ENCODE measurements at regions not wholly inside any gene's neighbourhood (a gene's known extent, or its start where the extent isn't known, plus 50 kb on each side); places are given as distances from the start of the nearest gene placed in this dataset.
"Not testable (repeated sequence)": the region's sequence is repeated elsewhere in the genome, so short reads cannot be mapped to it uniquely, and the experiment has no call there.

DNA sequence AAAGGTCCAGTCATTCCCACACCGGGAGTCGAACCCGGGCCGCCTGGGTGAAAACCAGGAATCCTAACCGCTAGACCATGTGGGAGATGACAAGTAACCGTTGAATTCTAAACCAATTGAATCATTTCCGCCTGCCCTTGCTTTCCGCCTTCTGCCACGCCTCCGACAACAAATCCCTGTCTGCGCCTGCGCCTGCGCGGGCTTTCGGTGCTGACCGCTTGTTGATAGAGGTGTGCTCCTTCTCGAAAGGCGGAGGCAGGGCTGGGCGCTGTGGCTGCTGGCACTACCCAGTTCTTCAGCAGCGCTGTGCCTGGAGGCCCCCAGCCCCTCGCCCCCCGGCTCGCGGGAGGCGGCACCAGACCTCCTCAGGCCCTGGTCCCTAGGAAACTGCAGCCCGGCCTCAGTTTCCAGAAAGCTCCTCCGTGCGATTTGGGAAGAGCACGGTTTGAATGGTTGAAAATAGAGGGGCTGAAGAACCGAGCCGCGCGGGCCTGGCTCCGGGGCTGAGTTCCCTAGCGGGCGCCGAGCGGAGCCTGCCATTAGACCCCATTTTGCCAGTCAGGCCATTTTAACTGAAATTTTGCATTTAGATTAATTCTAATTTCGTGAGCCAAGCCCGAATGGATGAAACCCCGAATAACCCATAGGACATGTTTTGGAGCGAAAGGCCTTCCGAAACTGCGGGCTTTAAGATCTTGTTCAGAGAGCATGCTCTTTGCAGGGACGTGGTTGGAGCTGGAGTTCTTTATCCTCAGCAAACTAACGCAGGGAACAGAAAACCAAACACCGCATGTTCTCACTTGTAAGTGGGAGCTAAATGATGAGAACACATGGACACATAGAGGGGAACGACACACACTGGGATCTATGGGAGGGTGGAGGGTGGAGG is 219.3 kb upstream of the ATP10A start:
- DNase-seq (ENCODE audit: low read depth in 1 of 2, low spot score in 2 of 2) = peak; percentile 98 to 99
- no peaks in the 10 kb centered on the region for H3K27me3 ChIP-seq (replicated peaks)
- H3K4me1 ChIP-seq (replicated peaks) = peaks cover 11% of the 10 kb centered on the region
- H3K27ac ChIP-seq = peak overlapping the region; percentile 56
- no peaks in the 10 kb centered on the region for H3K36me3 ChIP-seq
- peak overlapping the region; percentile 65 for H3K4me3 ChIP-seq
- H3K9me3 ChIP-seq (replicated peaks) = no peaks in the 10 kb centered on the region

DNA sequence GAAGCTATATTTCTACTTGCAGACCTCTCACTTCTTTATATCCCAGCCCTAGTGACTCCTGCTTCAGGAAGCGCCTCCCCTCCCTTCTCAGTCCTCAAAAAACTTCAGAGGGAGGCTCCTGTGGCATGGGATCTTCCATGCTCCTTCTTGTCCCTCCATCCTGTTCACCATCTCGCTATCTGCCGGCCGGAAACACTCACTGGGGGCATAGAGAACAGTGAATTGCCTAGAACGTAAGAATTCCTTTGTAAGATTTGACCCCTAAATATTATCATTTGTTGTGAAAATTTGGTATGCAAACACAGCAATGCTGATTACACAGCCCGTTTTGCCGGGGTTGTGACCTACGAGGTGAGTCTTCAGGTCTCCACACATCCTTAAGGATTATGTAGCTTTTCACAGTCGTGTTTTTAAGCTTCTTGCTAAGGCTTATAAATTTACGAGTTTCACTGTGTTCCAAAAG is 218.7 kb upstream of the ATP10A start:
- Histone ChIP-seq H3K4me1 (replicated peaks) (peaks cover 11% of the 10 kb centered on the region), H3K27me3 (replicated peaks) (no peaks in the 10 kb centered on the region), H3K27ac (no peak overlapping the region), H3K4me3 (no peak overlapping the region), H3K36me3 (no peaks in the 10 kb centered on the region), H3K9me3 (replicated peaks) (no peaks in the 10 kb centered on the region)
- DNase-seq (ENCODE audit: low read depth in 1 of 2, low spot score in 2 of 2) = no peak

DNA sequence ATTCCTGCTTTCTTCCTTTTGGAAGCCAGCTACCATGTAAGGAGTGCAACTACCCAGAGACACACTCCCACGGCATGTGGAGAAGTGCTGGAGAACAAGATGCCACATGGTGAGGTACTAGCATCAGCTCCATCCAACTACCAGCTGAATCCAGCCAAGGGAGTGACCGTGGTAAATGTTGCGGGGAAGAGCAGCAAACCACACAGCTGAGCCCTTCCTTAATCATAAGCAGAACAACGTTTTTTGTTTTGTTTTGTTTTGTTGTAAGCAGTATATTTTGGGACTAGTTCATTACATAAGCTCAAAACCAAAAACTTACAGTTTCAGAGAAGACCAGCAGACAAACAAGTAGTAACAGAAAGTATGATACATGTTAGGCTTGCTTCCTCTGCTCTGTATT is 212.6 kb upstream of the ATP10A start:
- no peaks in the 10 kb centered on the region for H3K9me3 ChIP-seq (replicated peaks)
- H3K4me1 ChIP-seq (replicated peaks) = no peaks in the 10 kb centered on the region
- no peak overlapping the region for H3K27ac ChIP-seq
- no peaks in the 10 kb centered on the region for H3K27me3 ChIP-seq (replicated peaks)
- no peak overlapping the region for H3K4me3 ChIP-seq
- no peak for DNase-seq (ENCODE audit: low read depth in 1 of 2, low spot score in 2 of 2)
- H3K36me3 ChIP-seq = no peaks in the 10 kb centered on the region

DNA sequence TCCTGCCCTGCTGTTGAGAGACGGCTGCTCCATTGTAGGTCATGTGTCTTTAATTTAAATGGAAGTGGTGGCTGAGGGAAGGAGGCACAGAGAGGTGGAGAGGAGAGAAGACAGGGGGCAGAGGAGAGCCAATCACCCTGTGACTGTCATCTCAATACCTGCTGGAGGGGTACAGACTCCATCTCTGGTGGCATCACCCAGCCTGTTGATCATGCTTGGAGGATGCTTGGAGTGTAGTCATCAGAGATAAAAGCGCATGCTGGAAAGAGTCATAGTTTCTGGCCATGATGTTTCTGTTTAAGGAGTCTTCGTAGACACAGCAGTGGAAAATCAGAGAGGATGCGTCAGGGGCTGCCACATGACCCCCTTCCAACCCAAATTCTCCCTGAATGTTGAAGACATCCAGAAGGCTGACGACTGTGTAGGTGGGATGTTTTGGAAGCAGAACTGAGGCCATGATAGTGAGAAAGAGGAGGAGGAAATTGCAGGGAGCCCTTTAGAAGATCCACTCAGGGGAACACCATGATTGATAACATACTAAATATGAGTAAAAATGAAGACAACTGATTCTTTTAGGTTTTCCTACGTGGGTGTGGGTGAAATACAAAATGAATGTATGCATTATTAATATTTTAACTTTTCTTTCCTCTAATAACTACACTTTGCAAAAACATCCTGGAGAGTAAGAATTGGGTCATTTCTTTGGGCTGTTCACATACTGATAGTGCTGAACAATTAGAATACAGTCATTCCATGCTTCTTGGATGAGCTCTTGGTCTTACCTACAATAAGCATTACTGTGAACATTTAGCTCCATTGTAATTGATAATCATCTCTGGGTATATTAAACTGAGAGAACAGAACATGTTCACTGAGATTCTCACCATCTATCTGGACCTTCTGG is 210.6 kb upstream of the ATP10A start:
- Histone ChIP-seq H3K4me1 (replicated peaks) (no peaks in the 10 kb centered on the region), H3K9me3 (replicated peaks) (no peaks in the 10 kb centered on the region), H3K4me3 (no peak overlapping the region), H3K36me3 (no peaks in the 10 kb centered on the region), H3K27me3 (replicated peaks) (0 out of 2 replicates have a peak, but pooled peaks cover 2% of the 10 kb centered on the region), H3K27ac (no peak overlapping the region)
- DNase-seq (ENCODE audit: low read depth in 1 of 2, low spot score in 2 of 2) = no peak

DNA sequence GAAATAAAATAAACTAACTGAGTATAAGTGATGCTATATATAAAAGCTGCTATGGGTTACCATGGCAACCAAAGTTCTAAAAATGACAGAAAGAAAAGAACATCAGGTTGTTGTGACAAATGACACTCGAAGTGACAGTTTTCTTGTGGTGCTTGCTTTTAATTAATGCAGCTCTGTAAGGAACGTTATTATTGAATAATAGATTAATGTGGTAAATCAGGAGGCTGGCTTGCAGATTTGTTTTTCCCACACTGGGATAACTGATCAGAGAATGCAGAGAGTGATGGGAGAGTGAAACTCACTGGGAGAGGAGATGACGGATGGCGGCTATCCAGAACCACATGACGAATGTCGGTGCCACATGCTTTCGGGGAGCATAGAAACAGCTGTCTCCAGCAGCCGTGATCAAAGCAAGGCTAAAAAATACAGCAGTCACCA is 207.0 kb upstream of the ATP10A start:
- DNase-seq (ENCODE audit: low read depth in 1 of 2, low spot score in 2 of 2) = no peak
- no peak overlapping the region for H3K4me3 ChIP-seq
- peaks cover 2% of the 10 kb centered on the region; the same call in 1 of the 2 replicates for H3K27me3 ChIP-seq (replicated peaks)
- H3K27ac ChIP-seq = no peak overlapping the region
- no peaks in the 10 kb centered on the region for H3K4me1 ChIP-seq (replicated peaks)
- no peaks in the 10 kb centered on the region for H3K9me3 ChIP-seq (replicated peaks)
- H3K36me3 ChIP-seq = no peaks in the 10 kb centered on the region

DNA sequence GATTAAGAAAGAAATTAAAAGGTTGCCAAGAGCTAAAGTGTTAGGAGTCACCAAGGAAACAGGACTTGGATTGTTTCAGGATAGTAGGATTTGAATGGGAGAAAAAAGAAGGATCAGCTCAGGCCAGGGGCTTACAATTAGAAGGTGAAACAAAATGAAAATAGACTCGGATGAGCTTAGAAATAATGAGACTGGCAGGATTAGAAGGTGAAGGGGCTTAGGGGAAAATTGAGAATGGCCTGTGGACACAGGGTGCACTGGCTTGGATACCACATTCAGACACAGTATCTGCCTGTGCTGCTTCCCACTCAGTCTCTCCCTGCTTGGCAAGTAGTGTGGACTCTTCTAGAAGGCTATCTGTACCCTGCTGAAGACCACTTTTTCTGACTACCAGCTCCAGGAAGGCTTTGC is 206.1 kb upstream of the ATP10A start:
- Histone ChIP-seq H3K4me1 (replicated peaks) (no peaks in the 10 kb centered on the region), H3K27me3 (replicated peaks) (peaks cover 2% of the 10 kb centered on the region; the same call in 1 of the 2 replicates), H3K27ac (no peak overlapping the region), H3K36me3 (no peaks in the 10 kb centered on the region), H3K4me3 (no peak overlapping the region), H3K9me3 (replicated peaks) (no peaks in the 10 kb centered on the region)
- no peak for DNase-seq (ENCODE audit: low read depth in 1 of 2, low spot score in 2 of 2)

DNA sequence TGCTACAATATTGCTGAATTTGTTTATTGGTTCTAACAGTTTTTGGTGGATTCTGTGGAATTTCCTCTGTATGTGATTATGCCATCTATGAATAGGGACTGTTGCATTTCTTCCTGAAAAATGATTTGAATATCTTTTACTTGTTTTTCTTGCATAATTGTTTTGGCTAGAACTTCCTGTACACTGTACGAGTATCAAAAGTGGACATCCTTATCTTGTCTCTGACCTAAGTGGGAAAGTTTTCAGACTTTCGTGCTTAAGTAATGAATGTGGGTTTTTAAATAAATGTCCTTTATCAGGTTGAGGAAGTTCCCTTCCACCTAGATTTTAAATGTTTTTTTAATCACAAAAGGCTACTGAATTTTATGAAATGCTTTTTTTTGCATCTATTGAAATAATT is 203.8 kb upstream of the ATP10A start:
- Histone ChIP-seq H3K36me3 (no peaks in the 10 kb centered on the region), H3K4me3 (no peak overlapping the region), H3K9me3 (replicated peaks) (no peaks in the 10 kb centered on the region), H3K4me1 (replicated peaks) (no peaks in the 10 kb centered on the region), H3K27ac (no peak overlapping the region), H3K27me3 (replicated peaks) (peaks cover 2% of the 10 kb centered on the region; the same call in 1 of the 2 replicates)
- DNase-seq (ENCODE audit: low read depth in 1 of 2, low spot score in 2 of 2) = no peak

DNA sequence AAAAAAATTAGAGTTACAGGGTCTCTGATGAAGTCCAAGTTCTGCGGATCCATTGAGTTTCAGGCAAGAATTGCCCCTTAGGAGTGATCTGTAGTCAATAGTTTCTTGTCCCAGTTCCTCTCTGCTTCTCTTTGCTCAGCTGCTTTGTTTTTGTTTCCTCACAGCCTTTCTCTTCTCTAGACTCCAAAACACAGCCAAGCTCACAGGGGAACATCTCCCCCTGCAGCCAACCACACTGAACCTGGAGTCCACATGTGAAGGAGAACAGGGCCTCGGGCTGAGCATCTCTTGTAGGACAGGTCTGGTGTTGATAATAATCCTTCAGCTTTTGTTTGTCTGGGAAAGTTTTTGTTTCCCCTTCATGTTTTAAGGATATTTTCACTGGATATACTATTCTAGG is 202.6 kb upstream of the ATP10A start:
- Histone ChIP-seq H3K27ac (no peak overlapping the region), H3K4me1 (replicated peaks) (no peaks in the 10 kb centered on the region), H3K4me3 (no peak overlapping the region), H3K27me3 (replicated peaks) (peaks cover 2% of the 10 kb centered on the region; the same call in 1 of the 2 replicates), H3K36me3 (no peaks in the 10 kb centered on the region), H3K9me3 (replicated peaks) (no peaks in the 10 kb centered on the region)
- DNase-seq (ENCODE audit: low read depth in 1 of 2, low spot score in 2 of 2) = no peak

DNA sequence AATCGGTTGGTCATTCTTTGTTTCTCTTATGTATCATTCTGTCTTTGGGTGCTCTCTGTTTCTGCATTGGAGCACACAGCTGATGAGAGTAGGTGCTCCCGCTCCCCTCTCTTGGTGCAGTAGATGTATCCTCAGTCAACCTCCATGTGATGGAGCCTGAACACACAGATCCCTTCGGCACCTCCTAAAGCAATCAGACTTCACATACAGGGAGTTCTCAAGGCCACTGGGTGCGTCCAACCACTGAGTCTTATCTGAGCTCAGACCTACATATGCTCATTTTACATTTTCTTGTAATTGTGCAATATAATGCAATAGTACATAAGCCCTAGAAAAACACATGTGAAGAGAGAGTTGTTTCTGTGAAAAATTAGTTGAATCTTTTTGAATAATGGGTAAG is 198.1 kb upstream of the ATP10A start:
- Histone ChIP-seq H3K9me3 (replicated peaks) (no peaks in the 10 kb centered on the region), H3K4me3 (no peak overlapping the region), H3K4me1 (replicated peaks) (no peaks in the 10 kb centered on the region), H3K27ac (no peak overlapping the region), H3K36me3 (no peaks in the 10 kb centered on the region), H3K27me3 (replicated peaks) (no peaks in the 10 kb centered on the region)
- no peak for DNase-seq (ENCODE audit: low read depth in 1 of 2, low spot score in 2 of 2)

DNA sequence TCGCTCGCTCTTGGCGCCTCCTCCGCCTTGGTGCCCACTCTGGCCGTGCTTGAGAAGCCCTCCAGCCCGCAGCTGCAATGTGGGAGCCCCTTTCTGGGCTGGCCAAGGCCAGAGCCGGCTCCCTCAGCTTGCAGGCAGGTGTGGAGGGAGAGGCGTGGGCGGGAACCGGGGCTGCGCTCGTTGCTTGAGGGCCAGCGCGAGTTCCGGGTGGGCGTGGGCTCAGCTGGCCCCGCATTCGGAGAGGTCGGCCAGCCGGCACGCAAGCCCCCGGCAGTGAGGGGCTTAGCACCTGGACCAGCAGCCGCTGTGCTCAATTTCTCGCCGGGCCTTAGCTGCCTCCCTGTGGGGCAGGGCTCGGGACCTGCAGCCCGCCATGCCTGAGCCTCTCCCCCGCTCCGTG is 193.6 kb upstream of the ATP10A start:
- DNase-seq (ENCODE audit: low read depth in 1 of 2, low spot score in 2 of 2); H3K27me3 ChIP-seq (replicated peaks); H3K36me3 ChIP-seq; H3K4me3 ChIP-seq; H3K27ac ChIP-seq; H3K9me3 ChIP-seq (replicated peaks); H3K4me1 ChIP-seq (replicated peaks): not testable (repeated sequence)

DNA sequence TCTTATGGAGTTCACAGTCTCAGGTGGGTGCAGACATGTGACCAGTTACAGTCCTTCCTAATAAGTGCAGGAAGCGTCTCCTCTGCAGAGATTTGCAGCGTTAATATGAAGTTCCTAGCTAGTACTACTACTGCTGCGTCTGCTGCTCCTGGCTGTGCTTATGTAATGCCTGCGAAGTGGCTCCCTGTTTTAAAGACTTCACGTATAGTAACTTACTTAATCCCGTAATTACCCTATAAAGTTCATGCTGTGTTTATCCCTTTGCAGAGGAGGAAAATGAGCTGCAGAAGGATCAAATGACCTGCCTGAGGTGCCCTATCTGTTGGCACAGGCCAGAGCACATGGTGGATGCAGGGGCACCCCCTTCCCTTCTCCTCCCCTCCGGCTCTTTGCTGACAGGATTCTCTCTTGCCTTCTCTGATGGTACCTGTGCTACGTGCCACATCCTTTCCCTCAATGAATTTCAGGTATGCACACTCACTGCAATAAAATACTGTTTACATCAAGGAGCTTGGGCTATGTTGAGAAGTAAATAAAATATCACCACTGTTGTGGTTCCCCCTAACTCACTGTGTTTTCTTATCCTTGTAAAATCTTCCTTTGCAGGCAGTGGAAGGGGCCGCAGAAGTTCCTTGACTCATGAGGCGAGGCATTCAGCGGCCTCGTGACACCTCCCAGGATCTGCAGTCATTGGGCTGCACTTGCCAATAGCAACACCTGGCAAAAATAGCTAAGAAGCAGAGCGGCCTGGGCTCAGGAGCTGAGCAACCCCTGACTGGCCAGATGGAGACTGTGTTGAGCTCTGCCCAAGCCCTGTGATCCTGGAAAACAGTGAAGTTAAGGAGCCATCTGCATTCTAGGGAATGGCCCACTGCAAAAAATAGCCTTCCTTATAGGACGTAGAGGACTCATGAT is 188.9 kb upstream of the ATP10A start:
- Histone ChIP-seq H3K27me3 (replicated peaks) (no peaks in the 10 kb centered on the region), H3K4me1 (replicated peaks) (no peaks in the 10 kb centered on the region), H3K36me3 (no peaks in the 10 kb centered on the region), H3K27ac (no peak overlapping the region), H3K4me3 (no peak overlapping the region), H3K9me3 (replicated peaks) (0 out of 2 replicates have a peak, but pooled peaks cover 3% of the 10 kb centered on the region)
- no peak for DNase-seq (ENCODE audit: low read depth in 1 of 2, low spot score in 2 of 2)

DNA sequence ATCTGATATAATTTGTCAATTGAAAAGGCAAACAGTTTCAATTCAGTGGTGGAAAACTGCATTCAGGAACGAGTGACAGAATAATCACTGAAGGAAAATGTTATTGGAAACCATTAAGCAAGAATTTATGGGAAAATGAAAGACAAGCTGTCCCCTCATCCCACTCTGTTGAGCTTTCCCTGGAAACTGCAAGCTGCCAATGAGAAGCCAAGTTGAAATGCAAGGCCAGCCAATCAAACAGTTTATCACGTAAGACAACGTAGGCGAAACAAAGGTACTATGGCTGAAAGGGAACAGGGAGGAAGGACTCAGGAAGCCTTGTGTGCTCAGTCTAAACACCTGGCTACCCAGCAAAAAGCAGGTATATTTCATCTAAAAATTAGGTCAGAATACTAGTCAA is 187.9 kb upstream of the ATP10A start:
- Histone ChIP-seq H3K27ac (no peak overlapping the region), H3K36me3 (no peaks in the 10 kb centered on the region), H3K4me1 (replicated peaks) (no peaks in the 10 kb centered on the region)

More for the DNA sequence above, 187.9 kb upstream of the ATP10A start:
- H3K9me3 ChIP-seq (replicated peaks) = 0 out of 2 replicates have a peak, but pooled peaks cover 3% of the 10 kb centered on the region
- DNase-seq (ENCODE audit: low read depth in 1 of 2, low spot score in 2 of 2) = no peak
- no peak overlapping the region for H3K4me3 ChIP-seq
- H3K27me3 ChIP-seq (replicated peaks) = no peaks in the 10 kb centered on the region

All from SJSA1 (cell line).